Upper lobe of left lung (tissue), 4 donors: ENCODE measurements at regions not wholly inside any gene's neighbourhood (a gene's known extent, or its start where the extent isn't known, plus 50 kb on each side); places are given as distances from the start of the nearest gene placed in this dataset.

Source experiments
- CTCF ChIP-seq, 6 experiments: fragments of 450-650 bp in 4 of 6; fragments of 200-600 bp in 2 of 6; sonication (generic) in 2 of 6; IDR thresholded peaks; one replicate each; pipeline ENCODE4 v1.5.1; 2016 to 2019; ENCODE audit warnings: antibody characterized with exemption in 6 of 6
- POLR2A ChIP-seq, 4 donors: fragments of 450-650 bp; IDR thresholded peaks; one replicate each; pipeline ENCODE4 v1.5.1; 2016 to 2017; ENCODE audit warnings: antibody characterized with exemption in 4 of 4, mild to moderate bottlenecking in 2 of 4
- POLR2AphosphoS5 ChIP-seq, 2 donors: sonication (generic); formaldehyde crosslinking; IDR thresholded peaks; one replicate each; pipeline ENCODE4 v1.5.1; 2017; ENCODE audit warnings: antibody characterized with exemption in 2 of 2

GRCh38 chr13:61107989-61108388 is 307.7 kb downstream of the PCDH20 start:
- TF ChIP-seq POLR2A (IDR thresholded peaks at IDR 0.05) (no peak), CTCF (IDR thresholded peaks at IDR 0.05) (no peak), POLR2AphosphoS5 (IDR thresholded peaks at IDR 0.05) (no peak)
